Ishikawa (cell line): ENCODE measurements at regions not wholly inside any gene's neighbourhood (a gene's known extent, or its start where the extent isn't known, plus 50 kb on each side); places are given as distances from the start of the nearest gene placed in this dataset.

Source experiments
- CREB1 ChIP-seq: IDR thresholded peaks from 2 replicates; pipeline ENCODE4 v1.6.1; 2012; ENCODE audit warnings: low read depth
- EP300 ChIP-seq: IDR thresholded peaks from 2 replicates; pipeline ENCODE4 v1.6.1; 2012; ENCODE audit warnings: borderline replicate concordance
- TAF1 ChIP-seq: IDR thresholded peaks from 2 replicates; pipeline ENCODE4 v1.6.1; 2012; ENCODE audit warnings: low read depth, mild to moderate bottlenecking
- ZBTB7A ChIP-seq: IDR thresholded peaks from 2 replicates; pipeline ENCODE4 v1.6.1; 2012; ENCODE audit warnings: low read depth

DNA sequence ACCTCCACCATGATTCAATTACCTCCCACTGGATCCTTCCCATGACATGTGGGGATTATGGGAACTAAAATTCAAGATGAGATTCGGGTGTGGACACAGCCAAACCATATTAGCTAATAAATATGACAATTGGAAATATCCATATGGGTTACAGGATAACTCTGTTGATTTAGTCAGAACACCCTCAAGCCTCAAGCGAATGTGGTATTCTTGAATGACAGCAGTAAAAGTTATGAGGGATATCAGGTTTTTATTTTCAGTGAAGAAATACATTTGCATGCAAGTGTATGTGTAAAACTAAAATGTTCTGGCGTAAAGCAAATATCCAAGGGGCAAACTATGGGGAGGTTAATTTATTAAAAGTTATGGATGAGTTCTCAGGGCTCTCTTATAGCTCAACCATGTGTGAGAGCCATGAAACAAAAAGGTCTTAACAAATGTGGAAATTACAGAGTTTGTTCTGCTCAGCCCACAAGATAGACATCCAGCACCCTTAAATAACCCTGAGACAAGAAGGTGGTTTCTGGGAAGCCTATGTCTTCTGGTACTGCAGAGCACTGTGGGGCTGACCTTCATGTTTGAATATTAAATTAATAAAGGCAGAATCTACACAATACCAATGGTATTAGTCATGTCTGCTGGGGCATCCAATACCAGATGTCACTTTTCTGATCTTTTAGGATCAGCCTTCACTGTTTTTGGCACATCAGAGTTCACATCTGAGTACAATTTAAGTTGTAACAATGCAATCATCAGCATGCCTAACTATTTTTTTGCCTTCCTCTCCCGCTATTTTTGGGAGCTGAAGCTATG lies 370.5 kb upstream of the RSPO3 start:
- TF ChIP-seq EP300 (no peak), CREB1 (no peak), ZBTB7A (no peak), TAF1 (no peak)
